Natural killer cell (primary cell): ENCODE measurements at regions not wholly inside any gene's neighbourhood (a gene's known extent, or its start where the extent isn't known, plus 50 kb on each side); places are given as distances from the start of the nearest gene placed in this dataset.
"Not testable (repeated sequence)": the region's sequence is repeated elsewhere in the genome, so short reads cannot be mapped to it uniquely, and the experiment has no call there.

Experiments used
- ATAC-seq, 3 donors: fragments of 150-1000 bp in 2 of 3; fragments of 200-7000 bp in 1 of 3; cut with Tn5 transposase; 1 replicate in 1 of 3; 2 replicates in 2 of 3; pipeline ENCODE4 v1.10.0; 2021; ENCODE audit warnings: mild to moderate bottlenecking in 2 of 3, moderate library complexity in 2 of 3
- DNase-seq, 2 donors: peaks; one replicate each; pipeline versions ENCODE4 v3.0.0 to v3.0.0-alpha.2; 2013 to 2021; ENCODE audit warnings: mixed read lengths in 1 of 2
- H3K27ac ChIP-seq: one replicate; pipeline ENCODE4 v1.5.1; 2013; ENCODE audit warnings: mild to moderate bottlenecking, low read length
- H3K27me3 ChIP-seq: one replicate; pipeline ENCODE4 v1.6.1; 2013; ENCODE audit warnings: low read length; ENCODE audit not compliant: control insufficient read depth, insufficient read depth
- H3K36me3 ChIP-seq: one replicate; pipeline ENCODE4 v1.6.1; 2013; ENCODE audit warnings: low read length; ENCODE audit not compliant: control insufficient read depth, insufficient read depth
- H3K4me1 ChIP-seq: one replicate; pipeline ENCODE4 v1.6.1; 2013; ENCODE audit warnings: low read length; ENCODE audit not compliant: control insufficient read depth, insufficient read depth
- H3K4me3 ChIP-seq: one replicate; pipeline ENCODE4 v1.5.1; 2013; ENCODE audit warnings: low read length
- H3K9me3 ChIP-seq: one replicate; pipeline ENCODE4 v1.6.1; 2013; ENCODE audit warnings: low read length; ENCODE audit not compliant: control insufficient read depth, insufficient read depth
- H3K27ac Mint-ChIP-seq, 2 donors: one replicate each; pipeline ENCODE4 v1.8.0; 2022; ENCODE audit warnings: mild to moderate bottlenecking in 2 of 2, mixed read lengths in 2 of 2, moderate library complexity in 1 of 2
- H3K27me3 Mint-ChIP-seq, 2 donors: one replicate each; pipeline ENCODE4 v1.8.0; 2022; ENCODE audit warnings: low read depth in 2 of 2, mixed read lengths in 2 of 2
- H3K36me3 Mint-ChIP-seq: one replicate; pipeline ENCODE4 v1.8.0; 2022; ENCODE audit warnings: mixed read lengths
- H3K4me1 Mint-ChIP-seq, 2 donors: one replicate each; pipeline ENCODE4 v1.8.0; 2022; ENCODE audit warnings: mixed read lengths in 2 of 2
- H3K4me3 Mint-ChIP-seq: one replicate; pipeline ENCODE4 v1.8.0; 2022; ENCODE audit warnings: mild to moderate bottlenecking, moderate library complexity, mixed read lengths
- H3K9me3 Mint-ChIP-seq, 2 donors: one replicate each; pipeline ENCODE4 v1.8.0; 2022; ENCODE audit warnings: mixed read lengths in 2 of 2
- CTCF ChIP-seq: fragments of 200-600 bp; IDR thresholded peaks from one replicate; pipeline ENCODE4 v1.8.0; 2022; ENCODE audit warnings: antibody characterized with exemption
- WGBS: methylation state at CpG from one replicate; pipeline ENCODE4 v1.1.7; 2013; ENCODE audit warnings: missing lambda C conversion rate; ENCODE audit not compliant: insufficient coverage; 5-methylcytosine and 5-hydroxymethylcytosine counted together
- intact Hi-C: fragments of 100-400 bp; cut with micrococcal nuclease; formaldehyde crosslinking; loops from one replicate; pipeline ENCODE4 v1.14.2; 2022

DNA sequence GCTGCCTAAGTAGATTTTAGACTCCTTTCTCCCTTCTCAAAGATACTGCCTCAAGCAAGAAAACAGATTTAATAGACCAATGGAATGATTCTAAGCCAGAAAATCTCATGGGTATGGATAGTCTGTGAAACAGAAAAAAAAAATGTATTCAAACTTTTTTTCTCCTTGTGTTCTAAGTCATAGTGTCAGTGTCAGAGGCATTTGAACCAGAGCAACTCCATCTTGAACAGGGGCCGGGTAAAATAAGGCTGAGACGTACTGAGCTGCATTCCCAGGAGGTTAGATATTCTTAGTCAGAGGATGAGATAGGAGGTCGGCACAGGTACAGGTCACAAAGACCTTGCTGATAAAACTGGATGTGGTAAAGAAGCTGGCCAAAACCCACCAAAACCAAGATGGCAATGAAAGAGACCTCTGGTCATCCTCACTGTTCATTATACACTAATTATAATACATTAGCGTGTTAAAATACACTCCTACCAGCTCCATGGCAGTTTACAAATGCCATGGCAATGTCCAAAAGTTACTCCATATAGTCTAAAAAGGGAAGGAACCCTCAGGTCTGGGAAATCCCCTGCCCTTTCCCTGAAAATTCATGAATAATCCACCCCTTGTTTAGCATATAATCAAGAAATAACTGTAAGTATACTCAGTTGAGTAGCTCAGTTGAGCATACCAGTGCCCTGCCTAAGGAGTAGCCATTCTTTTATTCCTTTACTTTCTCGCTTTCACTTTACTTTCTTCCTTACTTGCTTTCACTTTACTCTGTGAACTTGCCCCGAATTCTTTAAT is 72.8 kb upstream of the GOLGA8B start:
- no peak overlapping the region for H3K27ac Mint-ChIP-seq
- H3K27me3 Mint-ChIP-seq: peaks cover 13 to 21% of the 10 kb centered on the region in 2 donors
- no peak overlapping the region for H3K4me3 ChIP-seq
- ATAC-seq: no peak
- no peaks in the 10 kb centered on the region for H3K4me1 ChIP-seq
- H3K36me3 Mint-ChIP-seq: no peaks in the 10 kb centered on the region
- H3K4me3 Mint-ChIP-seq: no peak overlapping the region
- H3K4me1 Mint-ChIP-seq: no peaks in the 10 kb centered on the region
- H3K9me3 ChIP-seq: no peaks in the 10 kb centered on the region
- no peak overlapping the region for H3K27ac ChIP-seq
- H3K27me3 ChIP-seq: no peaks in the 10 kb centered on the region
- H3K36me3 ChIP-seq: no peaks in the 10 kb centered on the region
- H3K9me3 Mint-ChIP-seq: no peaks in the 10 kb centered on the region
- no peak for TF ChIP-seq CTCF
- intact Hi-C loops: no loop called here
- 92% methylated on average over 6 of the region's 6 CpGs for WGBS
- no peak for DNase-seq

DNA sequence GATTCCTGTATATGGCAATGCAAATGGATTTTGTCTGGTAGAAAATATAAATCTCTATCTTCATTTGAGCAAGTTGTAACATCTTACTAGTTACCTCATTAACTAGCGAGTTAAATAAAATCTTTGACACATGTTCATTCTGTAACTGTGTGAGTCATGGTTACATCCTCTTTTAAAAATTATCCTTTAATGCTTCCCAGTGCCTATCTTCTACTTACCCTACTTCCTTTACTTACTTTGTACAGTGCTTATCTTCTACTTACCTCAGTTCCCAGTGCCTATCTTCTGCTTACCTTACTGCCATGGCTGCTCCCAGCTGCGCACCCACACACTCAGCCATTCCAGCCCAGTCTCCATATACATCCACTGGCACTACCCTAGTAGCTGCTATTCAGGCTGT is 71.9 kb upstream of the GOLGA8B start:
- H3K27ac Mint-ChIP-seq: no peak overlapping the region
- DNase-seq: no peak

GRCh38 chr15:34654625-34655024 is 71.2 kb upstream of the GOLGA8B start:
- Mint-ChIP-seq H3K4me1 (no peaks in the 10 kb centered on the region), H3K4me3 (no peak overlapping the region), H3K27ac (no peak overlapping the region), H3K27me3 (peaks cover 15 to 20% of the 10 kb centered on the region in 2 donors), H3K36me3 (no peaks in the 10 kb centered on the region), H3K9me3 (no peaks in the 10 kb centered on the region)
- no peak for DNase-seq
- no peaks in the 10 kb centered on the region for H3K9me3 ChIP-seq
- intact Hi-C loops: no loop called here
- H3K4me3 ChIP-seq: no peak overlapping the region
- TF ChIP-seq CTCF: no peak
- ATAC-seq: no peak
- no peak overlapping the region for H3K27ac ChIP-seq
- no peaks in the 10 kb centered on the region for H3K36me3 ChIP-seq
- H3K4me1 ChIP-seq: no peaks in the 10 kb centered on the region
- no peaks in the 10 kb centered on the region for H3K27me3 ChIP-seq
- 98% methylated on average over 6 of the region's 6 CpGs for WGBS

More for the DNA sequence above, 71.9 kb upstream of the GOLGA8B start:
- intact Hi-C loops: no loop called here
- Histone ChIP-seq H3K36me3 (no peaks in the 10 kb centered on the region), H3K27me3 (no peaks in the 10 kb centered on the region), H3K27ac (no peak overlapping the region), H3K4me3 (no peak overlapping the region), H3K9me3 (no peaks in the 10 kb centered on the region), H3K4me1 (no peaks in the 10 kb centered on the region)
- H3K9me3 Mint-ChIP-seq: no peaks in the 10 kb centered on the region
- ATAC-seq: no peak
- no peak overlapping the region for H3K4me3 Mint-ChIP-seq
- 100% methylated on average over 2 of the region's 2 CpGs for WGBS
- no peaks in the 10 kb centered on the region for H3K4me1 Mint-ChIP-seq
- no peaks in the 10 kb centered on the region for H3K36me3 Mint-ChIP-seq
- no peak for TF ChIP-seq CTCF
- H3K27me3 Mint-ChIP-seq: peaks cover 13 to 21% of the 10 kb centered on the region in 2 donors

DNA sequence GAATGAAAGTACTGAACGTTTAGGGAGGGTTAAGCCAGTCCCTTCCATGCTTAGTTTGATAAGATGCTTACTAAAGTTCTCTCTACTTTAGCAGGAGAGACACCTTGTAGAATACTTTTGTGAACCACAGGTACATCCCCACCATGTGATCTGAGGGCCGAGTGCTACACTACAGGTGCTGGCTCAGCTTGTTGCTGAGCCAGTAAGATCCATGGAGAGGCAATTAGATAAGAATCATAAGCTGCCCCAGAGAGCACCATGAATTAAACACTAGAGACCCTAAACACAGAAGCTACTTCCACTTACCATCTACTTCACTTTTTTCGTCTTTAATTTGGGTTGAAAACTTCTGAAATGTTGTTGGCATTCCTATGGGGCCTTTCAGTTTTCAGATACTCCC is 70.5 kb upstream of the GOLGA8B start:
- no peak overlapping the region for H3K4me3 Mint-ChIP-seq
- no peaks in the 10 kb centered on the region for H3K36me3 Mint-ChIP-seq
- Histone ChIP-seq H3K9me3 (no peaks in the 10 kb centered on the region), H3K4me1 (no peaks in the 10 kb centered on the region), H3K4me3 (no peak overlapping the region), H3K27me3 (no peaks in the 10 kb centered on the region), H3K27ac (no peak overlapping the region), H3K36me3 (no peaks in the 10 kb centered on the region)
- ATAC-seq (no peak), DNase-seq (no peak)
- no peaks in the 10 kb centered on the region for H3K9me3 Mint-ChIP-seq
- no peak overlapping the region for H3K27ac Mint-ChIP-seq
- TF ChIP-seq CTCF: no peak
- WGBS: 93% methylated on average over 1 of the region's 3 CpGs
- H3K27me3 Mint-ChIP-seq: peaks cover 13% of the 10 kb centered on the region in 2 donors
- intact Hi-C loops: no loop called here
- H3K4me1 Mint-ChIP-seq: no peaks in the 10 kb centered on the region

DNA sequence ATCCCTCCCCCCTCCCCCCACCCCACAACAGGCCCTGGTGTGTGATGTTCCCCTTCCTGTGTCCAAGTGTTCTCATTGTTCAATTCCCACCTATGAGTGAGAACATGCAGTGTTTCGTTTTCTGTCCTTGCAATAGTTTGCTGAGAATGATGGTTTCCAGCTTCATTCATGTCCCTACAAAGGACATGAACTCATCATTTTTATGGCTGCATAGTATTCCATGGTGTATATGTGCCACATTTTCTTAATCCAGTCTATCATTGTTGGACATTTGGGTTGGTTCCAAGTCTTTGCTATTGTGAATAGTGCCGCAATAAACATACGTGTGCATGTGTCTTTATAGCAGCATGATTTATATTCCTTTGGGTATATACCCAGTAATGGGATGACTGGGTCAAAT is 69.9 kb upstream of the GOLGA8B start:
- H3K9me3 ChIP-seq, H3K27ac Mint-ChIP-seq, ATAC-seq, H3K27ac ChIP-seq, intact Hi-C loops, H3K27me3 ChIP-seq, H3K9me3 Mint-ChIP-seq, H3K4me3 ChIP-seq, H3K36me3 Mint-ChIP-seq, H3K4me1 Mint-ChIP-seq, DNase-seq, H3K4me1 ChIP-seq, H3K4me3 Mint-ChIP-seq, H3K36me3 ChIP-seq: not testable (repeated sequence)
- WGBS: 100% methylated on average over 1 of the region's 3 CpGs
- H3K27me3 Mint-ChIP-seq: peaks cover 10 to 13% of the 10 kb centered on the region in 2 donors
